ENCODE measurements at regions not wholly inside any gene's neighbourhood (a gene's known extent, or its start where the extent isn't known, plus 50 kb on each side); places are given as distances from the start of the nearest gene placed in this dataset.

GRCh38 chr22:48247829-48248228 lies 1485.4 kb downstream of the TBC1D22A start:
- no peak overlapping the region for H3K9ac ChIP-seq (ENCODE audit: low read length in 5 of 5)
- H3K27me3 ChIP-seq (ENCODE audit: control insufficient read depth in 5 of 5, insufficient read depth in 4 of 5, low read length in 5 of 5): peaks cover 5 to 27% (median 15%) of the 10 kb centered on the region in 5 donors
- H3K4me3 ChIP-seq (ENCODE audit: low read depth in 1 of 5, low read length in 5 of 5): no peak overlapping the region
- H3K9me3 ChIP-seq (ENCODE audit: control insufficient read depth in 5 of 5, low read length in 5 of 5): no peaks in the 10 kb centered on the region
- no peaks in the 10 kb centered on the region for H3K4me1 ChIP-seq (ENCODE audit: control insufficient read depth in 5 of 5, insufficient read depth in 5 of 5, low read length in 5 of 5)
- H3K36me3 ChIP-seq (ENCODE audit: control insufficient read depth in 5 of 5, insufficient read depth in 5 of 5, low read length in 5 of 5): no peaks in the 10 kb centered on the region
- no peak overlapping the region for H3K27ac ChIP-seq (ENCODE audit: low read depth, low read length)

DNA sequence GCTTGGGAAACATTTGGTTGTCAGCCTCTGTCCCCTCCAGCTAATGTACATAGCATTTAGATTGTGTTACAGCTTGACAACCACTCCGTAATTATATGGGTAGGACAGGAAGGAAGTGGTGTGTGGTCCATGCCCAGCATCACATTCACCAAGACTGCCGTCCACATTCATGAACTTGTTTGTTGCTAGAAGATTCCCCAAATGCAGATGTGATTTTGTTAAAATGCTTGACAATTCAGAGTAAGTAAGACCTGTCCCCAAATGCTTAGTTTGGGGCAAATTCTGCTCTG lies 1482.7 kb downstream of the TBC1D22A start:
- no peaks in the 10 kb centered on the region for H3K4me1 ChIP-seq (ENCODE audit: control insufficient read depth in 5 of 5, insufficient read depth in 5 of 5, low read length in 5 of 5)
- H3K4me3 ChIP-seq (ENCODE audit: low read depth in 1 of 5, low read length in 5 of 5): no peak overlapping the region
- H3K9me3 ChIP-seq (ENCODE audit: control insufficient read depth in 5 of 5, low read length in 5 of 5): no peaks in the 10 kb centered on the region
- H3K9ac ChIP-seq (ENCODE audit: low read length in 5 of 5): no peak overlapping the region
- no peak overlapping the region for H3K27ac ChIP-seq (ENCODE audit: low read depth, low read length)
- H3K36me3 ChIP-seq (ENCODE audit: control insufficient read depth in 5 of 5, insufficient read depth in 5 of 5, low read length in 5 of 5): no peaks in the 10 kb centered on the region
- peaks cover 4 to 20% (median 6%) of the 10 kb centered on the region in 5 donors for H3K27me3 ChIP-seq (ENCODE audit: control insufficient read depth in 5 of 5, insufficient read depth in 4 of 5, low read length in 5 of 5)

- H3K4me3 ChIP-seq (ENCODE audit: low read depth in 1 of 5, low read length in 5 of 5): no peak overlapping the region
These were observed 1482.1 kb downstream of the TBC1D22A start for GRCh38 chr22:48244388-48245195.

DNA sequence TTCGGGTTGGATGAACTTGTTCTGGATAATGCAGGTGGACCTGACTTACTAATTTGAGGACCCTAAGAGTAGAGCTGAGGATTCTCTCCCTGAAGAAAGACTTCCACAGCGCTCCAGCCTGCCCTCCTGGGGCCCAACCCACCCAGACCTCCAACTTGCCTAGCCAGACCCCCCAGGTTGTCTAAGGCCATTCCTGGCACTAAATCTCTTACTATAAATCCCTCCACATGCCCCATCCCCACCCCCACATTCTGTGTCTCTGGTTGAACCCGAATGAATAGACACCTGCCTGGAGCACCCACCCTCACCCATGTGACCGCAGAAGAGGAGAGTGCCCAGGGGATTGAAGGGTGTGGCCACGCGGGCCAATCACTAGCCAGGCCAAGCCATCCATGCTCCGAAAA lies 1480.0 kb downstream of the TBC1D22A start:
- Histone ChIP-seq H3K36me3 (ENCODE audit: control insufficient read depth in 5 of 5, insufficient read depth in 5 of 5, low read length in 5 of 5) (no peaks in the 10 kb centered on the region), H3K4me1 (ENCODE audit: control insufficient read depth in 5 of 5, insufficient read depth in 5 of 5, low read length in 5 of 5) (peaks cover 0 to 13% (median 9%) of the 10 kb centered on the region in 5 donors), H3K27me3 (ENCODE audit: control insufficient read depth in 5 of 5, insufficient read depth in 4 of 5, low read length in 5 of 5) (peaks cover 0 to 18% (median 6%) of the 10 kb centered on the region in 5 donors), H3K27ac (ENCODE audit: low read depth, low read length) (no peak overlapping the region), H3K9me3 (ENCODE audit: control insufficient read depth in 5 of 5, low read length in 5 of 5) (no peaks in the 10 kb centered on the region), H3K4me3 (ENCODE audit: low read depth in 1 of 5, low read length in 5 of 5) (no peak overlapping the region), H3K9ac (ENCODE audit: low read length in 5 of 5) (no peak overlapping the region)

More at GRCh38 chr22:48244388-48245195, 1482.1 kb downstream of the TBC1D22A start:
- H3K27me3 ChIP-seq (ENCODE audit: control insufficient read depth in 5 of 5, insufficient read depth in 4 of 5, low read length in 5 of 5): peaks cover 4 to 20% (median 6%) of the 10 kb centered on the region in 5 donors
- H3K36me3 ChIP-seq (ENCODE audit: control insufficient read depth in 5 of 5, insufficient read depth in 5 of 5, low read length in 5 of 5): no peaks in the 10 kb centered on the region
- H3K9ac ChIP-seq (ENCODE audit: low read length in 5 of 5): no peak overlapping the region
- H3K27ac ChIP-seq (ENCODE audit: low read depth, low read length): no peak overlapping the region
- no peaks in the 10 kb centered on the region for H3K9me3 ChIP-seq (ENCODE audit: control insufficient read depth in 5 of 5, low read length in 5 of 5)
- peaks cover 0 to under 1% (median 0%) of the 10 kb centered on the region in 5 donors for H3K4me1 ChIP-seq (ENCODE audit: control insufficient read depth in 5 of 5, insufficient read depth in 5 of 5, low read length in 5 of 5)

DNA sequence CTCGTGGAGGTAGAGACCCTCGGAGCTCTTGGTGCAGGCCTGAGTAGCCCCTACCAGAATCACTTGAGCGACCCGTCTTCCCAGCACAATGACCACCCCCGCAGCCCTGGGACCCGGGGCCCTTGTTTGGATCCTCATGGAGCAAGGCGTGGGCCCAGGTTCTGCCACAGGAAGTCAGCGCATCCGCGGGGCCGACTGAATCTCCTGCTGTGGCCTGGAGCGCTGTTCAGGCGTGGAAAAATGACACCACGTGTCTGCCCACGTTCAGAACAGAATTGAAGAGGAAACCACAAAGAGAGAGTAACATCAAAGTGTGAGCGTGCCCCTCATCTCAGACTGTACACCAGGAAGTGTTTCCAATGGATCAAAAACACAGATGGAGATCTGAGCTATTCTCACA lies 1479.2 kb downstream of the TBC1D22A start:
- H3K9ac ChIP-seq (ENCODE audit: low read length in 5 of 5): no peak overlapping the region
- H3K4me3 ChIP-seq (ENCODE audit: low read depth in 1 of 5, low read length in 5 of 5): no peak overlapping the region
- H3K4me1 ChIP-seq (ENCODE audit: control insufficient read depth in 5 of 5, insufficient read depth in 5 of 5, low read length in 5 of 5): peaks cover 0 to 13% (median 9%) of the 10 kb centered on the region in 5 donors
- H3K27me3 ChIP-seq (ENCODE audit: control insufficient read depth in 5 of 5, insufficient read depth in 4 of 5, low read length in 5 of 5): peaks cover 0 to 17% (median 6%) of the 10 kb centered on the region in 5 donors
- no peak overlapping the region for H3K27ac ChIP-seq (ENCODE audit: low read depth, low read length)
- no peaks in the 10 kb centered on the region for H3K9me3 ChIP-seq (ENCODE audit: control insufficient read depth in 5 of 5, low read length in 5 of 5)
- H3K36me3 ChIP-seq (ENCODE audit: control insufficient read depth in 5 of 5, insufficient read depth in 5 of 5, low read length in 5 of 5): no peaks in the 10 kb centered on the region

- Histone ChIP-seq H3K27me3 (ENCODE audit: control insufficient read depth in 5 of 5, insufficient read depth in 4 of 5, low read length in 5 of 5) (peaks cover 0 to 10% (median 0%) of the 10 kb centered on the region in 5 donors), H3K9me3 (ENCODE audit: control insufficient read depth in 5 of 5, low read length in 5 of 5) (no peaks in the 10 kb centered on the region), H3K4me1 (ENCODE audit: control insufficient read depth in 5 of 5, insufficient read depth in 5 of 5, low read length in 5 of 5) (peaks cover 0 to 13% (median 9%) of the 10 kb centered on the region in 5 donors), H3K27ac (ENCODE audit: low read depth, low read length) (no peak overlapping the region), H3K9ac (ENCODE audit: low read length in 5 of 5) (no peak overlapping the region), H3K4me3 (ENCODE audit: low read depth in 1 of 5, low read length in 5 of 5) (no peak overlapping the region), H3K36me3 (ENCODE audit: control insufficient read depth in 5 of 5, insufficient read depth in 5 of 5, low read length in 5 of 5) (no peaks in the 10 kb centered on the region)
These were observed 1478.4 kb downstream of the TBC1D22A start for GRCh38 chr22:48240935-48241230.

DNA sequence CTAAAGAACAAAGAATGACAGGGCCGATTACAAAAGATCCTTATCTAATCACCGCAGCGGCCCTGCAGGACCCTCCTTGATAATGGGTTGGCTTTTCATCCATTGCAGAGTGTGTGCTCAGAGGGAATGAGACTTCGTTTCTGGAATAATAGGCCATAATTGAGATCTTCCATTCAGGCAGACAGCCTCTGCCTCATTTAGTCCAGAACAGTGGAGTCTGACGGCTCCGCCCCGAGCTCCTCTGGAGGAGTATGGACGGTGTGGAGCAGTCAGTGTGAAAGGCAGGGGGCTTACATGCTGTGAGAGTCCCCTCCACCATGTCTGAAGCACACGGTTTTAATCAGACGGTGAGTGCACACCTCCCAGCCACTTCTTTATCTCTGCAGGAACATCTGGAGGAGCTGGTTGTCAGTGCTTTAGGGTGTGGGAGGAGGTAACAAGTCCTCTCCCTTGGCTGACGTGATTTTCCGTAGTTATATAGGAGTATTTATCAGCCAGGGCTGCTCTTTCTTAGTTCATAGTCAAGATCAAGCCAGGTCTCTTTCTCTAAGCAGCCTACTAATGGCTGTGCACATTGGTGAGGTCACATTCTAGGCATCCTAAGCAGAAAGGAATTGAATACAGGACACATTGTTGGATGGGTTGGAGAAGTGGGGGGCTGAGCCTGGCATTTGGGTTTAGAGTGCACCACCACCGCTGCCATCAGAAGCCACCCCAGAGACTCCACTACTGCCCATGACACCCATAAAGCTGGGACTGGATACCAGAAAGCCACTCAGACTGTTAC lies 1477.9 kb downstream of the TBC1D22A start:
- Histone ChIP-seq H3K27me3 (ENCODE audit: control insufficient read depth in 5 of 5, insufficient read depth in 4 of 5, low read length in 5 of 5) (peaks cover 0 to 13% (median 0%) of the 10 kb centered on the region in 5 donors), H3K27ac (ENCODE audit: low read depth, low read length) (no peak overlapping the region), H3K36me3 (ENCODE audit: control insufficient read depth in 5 of 5, insufficient read depth in 5 of 5, low read length in 5 of 5) (no peaks in the 10 kb centered on the region), H3K4me1 (ENCODE audit: control insufficient read depth in 5 of 5, insufficient read depth in 5 of 5, low read length in 5 of 5) (peaks cover 0 to 13% (median 9%) of the 10 kb centered on the region in 5 donors), H3K9ac (ENCODE audit: low read length in 5 of 5) (no peak overlapping the region), H3K4me3 (ENCODE audit: low read depth in 1 of 5, low read length in 5 of 5) (no peak overlapping the region), H3K9me3 (ENCODE audit: control insufficient read depth in 5 of 5, low read length in 5 of 5) (no peaks in the 10 kb centered on the region)

DNA sequence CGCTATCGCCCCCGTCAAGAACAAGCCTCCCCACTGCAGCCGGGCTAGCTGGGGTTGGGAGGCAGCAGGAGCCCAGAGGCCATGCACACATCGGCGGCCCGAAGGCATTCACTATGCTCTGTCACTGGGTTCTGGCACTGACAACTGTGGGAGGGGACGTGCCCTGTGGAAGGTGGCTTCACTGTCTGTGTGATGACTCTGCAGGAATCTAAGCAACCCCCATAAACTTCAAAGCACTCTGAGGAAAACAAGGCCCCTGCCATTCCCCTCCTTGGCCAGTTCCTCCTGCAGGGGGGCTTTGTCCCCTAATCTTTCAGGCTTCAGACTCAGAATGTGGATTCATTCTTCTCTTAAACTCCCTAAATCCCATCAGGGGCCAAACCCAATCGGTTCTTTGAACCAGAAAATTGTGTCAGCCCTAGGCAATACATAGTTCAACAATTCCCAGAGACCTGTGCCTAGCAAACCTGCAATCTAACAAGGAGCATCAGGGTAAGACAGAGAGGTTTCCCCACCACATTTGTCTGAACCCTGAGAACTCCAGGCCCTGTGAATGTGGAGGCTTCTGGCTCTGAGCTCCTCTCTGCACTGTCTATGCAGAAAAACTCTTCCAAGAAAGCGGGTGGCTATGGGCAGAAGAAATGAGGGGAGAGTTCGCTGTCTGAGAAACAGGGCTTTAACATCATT lies 1477.2 kb downstream of the TBC1D22A start:
- Histone ChIP-seq H3K9me3 (ENCODE audit: control insufficient read depth in 5 of 5, low read length in 5 of 5) (no peaks in the 10 kb centered on the region), H3K4me1 (ENCODE audit: control insufficient read depth in 5 of 5, insufficient read depth in 5 of 5, low read length in 5 of 5) (peaks cover 0 to 13% (median 9%) of the 10 kb centered on the region in 5 donors), H3K4me3 (ENCODE audit: low read depth in 1 of 5, low read length in 5 of 5) (no peak overlapping the region), H3K27me3 (ENCODE audit: control insufficient read depth in 5 of 5, insufficient read depth in 4 of 5, low read length in 5 of 5) (peaks cover 0 to 10% (median 0%) of the 10 kb centered on the region in 5 donors), H3K9ac (ENCODE audit: low read length in 5 of 5) (no peak overlapping the region), H3K36me3 (ENCODE audit: control insufficient read depth in 5 of 5, insufficient read depth in 5 of 5, low read length in 5 of 5) (no peaks in the 10 kb centered on the region), H3K27ac (ENCODE audit: low read depth, low read length) (no peak overlapping the region)

- peaks cover 0 to 13% (median 9%) of the 10 kb centered on the region in 5 donors for H3K4me1 ChIP-seq (ENCODE audit: control insufficient read depth in 5 of 5, insufficient read depth in 5 of 5, low read length in 5 of 5)
- no peak overlapping the region for H3K4me3 ChIP-seq (ENCODE audit: low read depth in 1 of 5, low read length in 5 of 5)
- peaks cover under 1 to 3% (median 2%) of the 10 kb centered on the region in 5 donors for H3K9me3 ChIP-seq (ENCODE audit: control insufficient read depth in 5 of 5, low read length in 5 of 5)
These were observed 1476.5 kb downstream of the TBC1D22A start for GRCh38 chr22:48238966-48239365.

More at GRCh38 chr22:48238966-48239365, 1476.5 kb downstream of the TBC1D22A start:
- Histone ChIP-seq H3K27ac (ENCODE audit: low read depth, low read length) (no peak overlapping the region), H3K36me3 (ENCODE audit: control insufficient read depth in 5 of 5, insufficient read depth in 5 of 5, low read length in 5 of 5) (no peaks in the 10 kb centered on the region), H3K27me3 (ENCODE audit: control insufficient read depth in 5 of 5, insufficient read depth in 4 of 5, low read length in 5 of 5) (peaks cover 0 to 5% (median 0%) of the 10 kb centered on the region in 5 donors), H3K9ac (ENCODE audit: low read length in 5 of 5) (no peak overlapping the region)
